Heart left ventricle (tissue), 16 donors: ENCODE measurements at regions not wholly inside any gene's neighbourhood (a gene's known extent, or its start where the extent isn't known, plus 50 kb on each side); places are given as distances from the start of the nearest gene placed in this dataset.

Experiments
- ATAC-seq, 4 donors: fragments of 200-7000 bp; cut with Tn5 transposase; one replicate each; pipeline ENCODE4 v1.9.1; 2020 to 2022; ENCODE audit warnings: moderate library complexity in 4 of 4, mild to moderate bottlenecking in 3 of 4, moderate number of reproducible peaks in 1 of 4
- DNase-seq, 5 donors: peaks; one replicate each; pipeline ENCODE4 v3.0.0-alpha.2; 2020
- H3K27ac ChIP-seq, 12 donors: fragments of 200-600 bp; sonication (generic) in 4 of 12; one replicate each; pipeline versions ENCODE4 v1.5.0 to v1.8.0; 2016 to 2022; ENCODE audit warnings: mild to moderate bottlenecking in 2 of 12
- H3K27me3 ChIP-seq, 9 donors: fragments of 200-600 bp; sonication (generic) in 2 of 9; one replicate each; pipeline versions ENCODE4 v1.5.1 to v1.8.0; 2016 to 2022; ENCODE audit warnings: mild to moderate bottlenecking in 3 of 9
- H3K36me3 ChIP-seq, 9 donors: fragments of 200-600 bp; sonication (generic) in 2 of 9; one replicate each; pipeline versions ENCODE4 v1.5.0 to v1.8.0; 2018 to 2022; ENCODE audit warnings: mild to moderate bottlenecking in 2 of 9
- H3K4me1 ChIP-seq, 12 donors: fragments of 200-600 bp; sonication (generic) in 4 of 12; one replicate each; pipeline versions ENCODE4 v1.5.0 to v1.8.0; 2016 to 2022; ENCODE audit warnings: mild to moderate bottlenecking in 3 of 12
- H3K4me3 ChIP-seq, 12 donors: fragments of 200-600 bp; sonication (generic) in 4 of 12; one replicate each; pipeline versions ENCODE4 v1.5.0 to v1.8.0; 2017 to 2022; ENCODE audit warnings: mild to moderate bottlenecking in 9 of 12, moderate library complexity in 4 of 12
- H3K9me3 ChIP-seq, 12 donors: fragments of 200-600 bp; sonication (generic) in 4 of 12; one replicate each; pipeline versions ENCODE4 v1.5.0 to v1.8.0; 2016 to 2022; ENCODE audit warnings: mild to moderate bottlenecking in 1 of 12
- POLR2A ChIP-seq, 2 donors: fragments of 450-650 bp; IDR thresholded peaks; one replicate each; pipeline ENCODE4 v1.6.1; 2017; ENCODE audit warnings: antibody characterized with exemption in 2 of 2, mild to moderate bottlenecking in 2 of 2, moderate library complexity in 2 of 2
- WGBS, 4 donors: extraction: QIAGEN DNeasy Blood & Tissue Kit in 2 of 4; methylation state at CpG; one replicate each; pipeline versions ENCODE4 v1.1.5 to v1.1.7; 2013 to 2018; 5-methylcytosine and 5-hydroxymethylcytosine counted together
- intact Hi-C, 10 donors: fragments of 100-400 bp; cut with DNase I; formaldehyde crosslinking; loops; one replicate each; pipeline versions ENCODE4 v1.11.1 to v1.14.2; 2022
- TF ChIP-seq, protein P1 (sequence below), 12 donors: fragments of 200-600 bp; sonication (generic) in 4 of 12; IDR thresholded peaks; one replicate each; pipeline versions ENCODE4 v1.5.0 to v1.8.0; 2018 to 2022; ENCODE audit warnings: antibody characterized with exemption in 12 of 12, mild to moderate bottlenecking in 5 of 12
- donor health status: ischemic (EF 13 %, LVEDD 7.1; RV severe dilation, severe dysfunction).
- donor health status: healthy with polysubstance abuse.
- donor health status: DM: no; HTN: yes; CAD: no.
- donor health status: DM: no; HTN: no; CAD: no.
- donor health status: ischemic (EF 25% LVEDD 6.9; RV normal size, moderate dysfunction).
- donor health status: ischemic (EF 25% LVEDD 5.7; RV mildly dilated, moderate dysfunction).
- donor health status: healthy.
- donor health status: DM: yes; HTN: yes; CAD: no.
- donor health status: ischemic (EF 35%, LVEDD 5.7; RV mildly dilated, moderate dysfunction).
- donor health status: nonischemic (EF 11% LVEDD 7.7; RV severe dilation, severe dysfunction).
- donor health status: DM: yes; HTN: yes; CAD: no.
- donor health status: PGD.
- donor health status: ischemic (EF 29% LVEDD 5.4; RV normal size, mild dysfunction).
- donor health status: nonischemic (EF 23%, LVEDD 6.1; RV moderate dilation, normal function).

DNA sequence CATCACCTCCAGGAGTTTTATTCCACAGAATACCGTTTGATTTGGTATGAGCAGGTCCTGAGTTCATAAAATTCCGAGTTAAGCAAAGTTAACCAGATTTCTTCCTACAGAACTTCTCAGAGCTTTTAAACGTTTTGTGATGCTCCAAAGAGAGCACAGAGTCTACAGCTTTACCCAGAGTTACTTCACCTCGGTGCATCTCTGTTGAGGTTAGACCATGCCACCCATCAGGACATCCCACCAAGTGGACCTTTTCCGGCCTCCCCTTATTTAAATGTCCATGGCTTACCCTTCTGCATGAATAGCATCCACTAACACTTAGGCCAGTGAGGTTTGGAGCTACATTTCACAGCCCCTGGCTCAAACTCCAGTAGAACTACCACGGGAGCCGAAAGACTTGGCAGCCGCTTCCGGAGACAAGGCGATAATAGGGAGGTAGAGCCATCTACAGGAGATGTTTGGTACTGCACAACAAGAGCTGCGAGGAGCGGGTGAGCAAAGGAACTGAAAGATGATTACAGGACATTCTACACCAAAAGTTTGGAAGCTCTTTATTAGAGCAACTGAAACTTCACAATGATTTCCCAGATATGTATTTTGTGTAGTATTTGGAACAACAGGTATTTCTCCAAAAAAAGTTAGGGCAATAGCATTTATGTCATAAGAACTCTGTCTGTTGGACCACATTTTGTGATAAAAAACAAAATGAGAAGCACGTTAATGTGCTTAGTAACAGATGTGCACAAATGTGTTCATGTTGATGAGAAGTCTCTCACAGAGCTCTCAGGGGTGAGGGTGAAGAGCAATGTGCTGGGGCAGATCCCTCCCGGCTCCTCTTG, 174.7 kb downstream of the HERPUD2 start:
- Histone ChIP-seq H3K4me3 (no peak overlapping the region), H3K27ac (peak overlapping the region in 6 of 12 donors; percentile 3 to 47 (median 20)), H3K9me3 (no peaks in the 10 kb centered on the region), H3K36me3 (no peaks in the 10 kb centered on the region), H3K4me1 (peaks cover 0 to 38% (median 11%) of the 10 kb centered on the region in 12 donors), H3K27me3 (no peaks in the 10 kb centered on the region)
- peak; percentile 76 to 89 (median 80) for DNase-seq
- intact Hi-C loops = loop anchor here (1.0 to 10.0 kb wide), 10 partner anchors 53 to 328 kb away; partner anchors contain the start of gene TBX20 (in 3 of the 10)
- TF ChIP-seq, protein P1, sequence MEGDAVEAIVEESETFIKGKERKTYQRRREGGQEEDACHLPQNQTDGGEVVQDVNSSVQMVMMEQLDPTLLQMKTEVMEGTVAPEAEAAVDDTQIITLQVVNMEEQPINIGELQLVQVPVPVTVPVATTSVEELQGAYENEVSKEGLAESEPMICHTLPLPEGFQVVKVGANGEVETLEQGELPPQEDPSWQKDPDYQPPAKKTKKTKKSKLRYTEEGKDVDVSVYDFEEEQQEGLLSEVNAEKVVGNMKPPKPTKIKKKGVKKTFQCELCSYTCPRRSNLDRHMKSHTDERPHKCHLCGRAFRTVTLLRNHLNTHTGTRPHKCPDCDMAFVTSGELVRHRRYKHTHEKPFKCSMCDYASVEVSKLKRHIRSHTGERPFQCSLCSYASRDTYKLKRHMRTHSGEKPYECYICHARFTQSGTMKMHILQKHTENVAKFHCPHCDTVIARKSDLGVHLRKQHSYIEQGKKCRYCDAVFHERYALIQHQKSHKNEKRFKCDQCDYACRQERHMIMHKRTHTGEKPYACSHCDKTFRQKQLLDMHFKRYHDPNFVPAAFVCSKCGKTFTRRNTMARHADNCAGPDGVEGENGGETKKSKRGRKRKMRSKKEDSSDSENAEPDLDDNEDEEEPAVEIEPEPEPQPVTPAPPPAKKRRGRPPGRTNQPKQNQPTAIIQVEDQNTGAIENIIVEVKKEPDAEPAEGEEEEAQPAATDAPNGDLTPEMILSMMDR (IDR thresholded peaks at IDR 0.05) = peak; percentile 74 to 93 (median 86)
- TF ChIP-seq POLR2A (IDR thresholded peaks at IDR 0.05) = no peak
- whole genome bisulfite sequencing, 4 donors = 22 to 33% (median 23%) methylated on average over 14 of the region's 14 CpGs
- peak; percentile 83 to 92 (median 88) for ATAC-seq

DNA sequence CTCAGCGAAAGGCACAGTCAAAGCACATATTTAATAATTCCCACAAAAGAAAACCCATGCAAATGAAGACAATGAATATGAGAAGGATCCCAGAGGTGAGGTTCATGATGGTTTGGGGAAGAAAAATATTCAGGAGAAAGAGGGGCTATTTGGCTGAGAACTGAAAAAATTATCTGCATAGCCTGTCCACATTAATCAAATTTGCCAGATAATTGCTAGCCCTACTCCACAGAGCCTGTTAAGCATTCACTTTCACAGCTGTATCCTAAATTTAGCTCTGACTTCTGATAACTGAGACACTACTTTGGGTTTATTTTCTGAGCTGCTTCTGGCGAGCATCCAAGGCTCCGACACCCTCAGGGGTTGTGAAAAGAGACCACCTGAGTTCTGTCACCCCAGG, 176.2 kb downstream of the HERPUD2 start:
- Histone ChIP-seq H3K9me3 (no peaks in the 10 kb centered on the region), H3K36me3 (no peaks in the 10 kb centered on the region), H3K27ac (peak overlapping the region in 2 of 12 donors; percentile 18 to 47), H3K4me3 (no peak overlapping the region), H3K27me3 (no peaks in the 10 kb centered on the region), H3K4me1 (peaks cover 0 to 40% (median 11%) of the 10 kb centered on the region in 12 donors)
- intact Hi-C loops = loop anchor here in 3 of 10 donors (2.0 to 5.0 kb wide), 4 partner anchors 51 to 326 kb away; no protein-coding TSS in a partner anchor
- DNase-seq = no peak
- peak in 1 of 4 donors; percentile 34 for ATAC-seq
- WGBS, 4 donors = 27 to 43% (median 33%) methylated on average over 3 of the region's 3 CpGs
- TF ChIP-seq, protein P1 (IDR thresholded peaks at IDR 0.05) = no peak
- no peak for TF ChIP-seq POLR2A (IDR thresholded peaks at IDR 0.05)

DNA sequence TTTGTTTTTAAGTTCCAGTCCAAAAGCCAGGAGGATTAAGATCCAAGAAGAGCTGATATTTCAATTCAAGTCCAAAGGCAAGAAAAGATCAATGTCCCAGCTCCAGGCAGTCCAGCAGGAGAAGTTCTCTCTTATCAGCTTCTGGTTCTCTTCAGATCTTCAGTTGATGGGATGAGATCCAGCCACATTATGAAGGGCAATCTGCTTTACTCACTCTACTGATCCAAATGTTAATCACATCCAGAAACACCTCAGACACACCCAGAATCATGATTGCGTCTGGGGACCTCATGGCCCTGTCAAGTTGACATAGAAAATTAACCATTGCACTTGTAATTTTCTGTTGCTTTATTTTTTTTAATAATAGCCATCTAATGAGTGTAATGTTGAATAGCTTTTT, 178.4 kb downstream of the HERPUD2 start:
- H3K27me3 ChIP-seq = no peaks in the 10 kb centered on the region
- TF ChIP-seq, protein P1 (IDR thresholded peaks at IDR 0.05) = no peak
- TF ChIP-seq POLR2A (IDR thresholded peaks at IDR 0.05) = no peak
- DNase-seq (no peak), ATAC-seq (no peak)
- no peaks in the 10 kb centered on the region for H3K36me3 ChIP-seq
- H3K9me3 ChIP-seq = no peaks in the 10 kb centered on the region
- intact Hi-C loops = loop anchor here in 2 of 10 donors (5.0 kb wide), 3 partner anchors 49 to 324 kb away; no protein-coding TSS in a partner anchor
- H3K4me1 ChIP-seq = peaks cover 0 to 40% (median 12%) of the 10 kb centered on the region in 12 donors
- no peak overlapping the region for H3K4me3 ChIP-seq
- WGBS, 4 donors = 82 to 89% (median 89%) methylated on average over 1 of the region's 1 CpG
- no peak overlapping the region for H3K27ac ChIP-seq

DNA sequence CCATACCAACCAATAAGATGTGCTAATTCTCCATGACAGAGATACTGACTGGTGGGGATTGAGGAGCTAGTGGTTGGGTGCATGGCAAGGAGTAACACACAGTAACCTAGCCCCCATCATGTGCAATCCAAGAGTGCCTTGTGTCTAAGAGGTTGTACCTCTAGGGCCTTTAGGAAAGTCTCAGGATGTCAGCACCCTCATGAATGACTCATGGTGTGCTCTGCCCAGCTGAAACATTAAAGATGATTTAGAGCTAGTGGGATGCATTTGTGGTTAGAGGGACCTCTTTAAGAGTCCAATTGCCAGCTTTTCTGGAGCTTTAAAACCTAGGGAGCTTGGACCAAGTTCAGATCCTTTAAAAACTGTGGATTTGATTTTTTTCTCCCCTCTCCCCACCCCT, 181.1 kb downstream of the HERPUD2 start:
- intact Hi-C loops = no loop called here

More for the DNA sequence above, 181.1 kb downstream of the HERPUD2 start:
- no peak for DNase-seq
- Histone ChIP-seq H3K27ac (no peak overlapping the region), H3K4me1 (peaks cover 0 to 24% (median 6%) of the 10 kb centered on the region in 12 donors), H3K4me3 (no peak overlapping the region), H3K9me3 (no peaks in the 10 kb centered on the region), H3K36me3 (no peaks in the 10 kb centered on the region), H3K27me3 (no peaks in the 10 kb centered on the region)
- peak in 3 of 4 donors; percentile 35 to 65 (median 56) for ATAC-seq
- TF ChIP-seq POLR2A (IDR thresholded peaks at IDR 0.05) = no peak
- TF ChIP-seq, protein P1 (IDR thresholded peaks at IDR 0.05) = no peak
